Ovary (tissue), 7 donors: ENCODE measurements at regions not wholly inside any gene's neighbourhood (a gene's known extent, or its start where the extent isn't known, plus 50 kb on each side); places are given as distances from the start of the nearest gene placed in this dataset.
"Not testable (repeated sequence)": the region's sequence is repeated elsewhere in the genome, so short reads cannot be mapped to it uniquely, and the experiment has no call there.

ENCODE experiments used
- DNase-seq, 5 donors: peaks; one replicate each; pipeline ENCODE4 v3.0.0-alpha.2; 2019 to 2020
- H3K27ac ChIP-seq, 2 donors: fragments of 200-600 bp; one replicate each; pipeline versions ENCODE4 v1.5.1 to v1.8.0; 2019 to 2022
- H3K27me3 ChIP-seq: fragments of 200-600 bp; one replicate; pipeline ENCODE4 v1.8.0; 2022
- H3K36me3 ChIP-seq: fragments of 200-600 bp; sonication (generic); one replicate; pipeline ENCODE4 v1.5.1; 2019
- H3K4me1 ChIP-seq: one replicate; pipeline ENCODE4 v1.8.1; 2013; ENCODE audit warnings: mild to moderate bottlenecking, moderate library complexity; ENCODE audit not compliant: insufficient read depth
- H3K4me3 ChIP-seq: fragments of 200-600 bp; sonication (generic); one replicate; pipeline ENCODE4 v1.5.1; 2017
- H3K9me3 ChIP-seq, 2 donors: fragments of 200-600 bp in 1 of 2; sonication (generic) in 1 of 2; one replicate each; pipeline versions ENCODE4 v1.5.1 to v1.8.1; 2013 to 2019; ENCODE audit warnings: mild to moderate bottlenecking in 1 of 2, moderate library complexity in 1 of 2
- CTCF ChIP-seq, 3 donors: fragments of 450-650 bp in 2 of 3; fragments of 200-600 bp in 1 of 3; IDR thresholded peaks; one replicate each; pipeline versions ENCODE4 v1.5.1 to v1.8.0; 2016 to 2022; ENCODE audit warnings: antibody characterized with exemption in 3 of 3, mild to moderate bottlenecking in 1 of 3
- EP300 ChIP-seq: sonication (generic); formaldehyde crosslinking; IDR thresholded peaks from one replicate; pipeline ENCODE4 v1.6.1; 2017; ENCODE audit warnings: antibody characterized with exemption
- POLR2A ChIP-seq: fragments of 450-650 bp; IDR thresholded peaks from one replicate; pipeline ENCODE4 v1.6.1; 2017; ENCODE audit warnings: antibody characterized with exemption, mild to moderate bottlenecking, moderate library complexity
- WGBS, 3 donors: extraction: QIAGEN DNeasy Blood & Tissue Kit in 1 of 3; methylation state at CpG; one replicate each; pipeline versions ENCODE4 v1.1.5 to v1.1.7; 2013 to 2017; 5-methylcytosine and 5-hydroxymethylcytosine counted together
- intact Hi-C, 4 donors: fragments of 100-400 bp; cut with DNase I; formaldehyde crosslinking; loops; one replicate each; pipeline versions ENCODE4 v1.11.0 to v1.15.1; 2022 to 2023
- donor health status: DM: no; HTN: no; CAD: no; lungs with moderate emphysema.
- donor health status: DM: no; HTN: no; CAD: no.
- donor health status: Bipolar disorder and iron deficiency.
- donor health status: DM: no; HTN: no; CAD: no.
- donor health status: DM: yes; HTN: yes; CAD: no.

GRCh38 chr16:29193634-29194033, 208.8 kb downstream of the LAT start:
- H3K4me1 ChIP-seq, H3K4me3 ChIP-seq, H3K36me3 ChIP-seq, H3K9me3 ChIP-seq, intact Hi-C loops, H3K27me3 ChIP-seq: not testable (repeated sequence)
- H3K27ac ChIP-seq, result peak overlapping the region in 1 of 2 donors; percentile 70
- DNase-seq, result peak in 2 of 5 donors; percentile 24 to 28
- 79 to 85% (median 79%) methylated on average over 13 of the region's 13 CpGs for WGBS, 3 donors

DNA sequence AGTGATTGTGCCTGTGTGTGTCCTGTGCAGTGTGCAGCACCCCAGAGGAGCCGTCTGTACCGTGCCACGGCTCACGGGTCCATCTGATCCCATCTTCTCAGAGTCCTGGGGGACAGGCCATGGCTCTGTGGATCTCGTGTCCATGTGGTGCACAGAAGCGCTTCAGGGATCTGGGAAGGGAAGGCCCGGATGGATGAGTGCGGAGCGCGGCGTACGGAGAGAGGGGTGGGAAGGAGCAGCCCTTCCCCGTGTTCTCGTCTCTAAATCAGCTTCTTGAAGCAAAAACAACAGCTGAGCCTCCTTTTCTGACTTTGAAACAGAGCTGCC, 208.4 kb downstream of the LAT start:
- H3K4me1 ChIP-seq, H3K4me3 ChIP-seq, intact Hi-C loops, H3K9me3 ChIP-seq, H3K36me3 ChIP-seq, H3K27me3 ChIP-seq: not testable (repeated sequence)
- DNase-seq, result peak in 1 of 5 donors; percentile 19
- WGBS, 3 donors, result 89 to 94% (median 89%) methylated on average over 14 of the region's 14 CpGs
- H3K27ac ChIP-seq, result peak overlapping the region in 1 of 2 donors; percentile 70

GRCh38 chr16:29192329-29193247, 207.7 kb downstream of the LAT start:
- Histone ChIP-seq H3K4me1 (peaks cover 4% of the 10 kb centered on the region), H3K27ac (peak overlapping the region; percentile 51 to 70), H3K36me3 (no peaks in the 10 kb centered on the region), H3K4me3 (no peak overlapping the region), H3K27me3 (no peaks in the 10 kb centered on the region), H3K9me3 (no peaks in the 10 kb centered on the region)
- intact Hi-C loops, result no loop called here
- peak in 3 of 5 donors; percentile 34 to 47 (median 47) for DNase-seq
- WGBS, 3 donors, result 87% methylated on average over 17 of the region's 17 CpGs
- TF ChIP-seq POLR2A (no peak), CTCF (IDR thresholded peaks at IDR 0.05) (no peak), EP300 (no peak)

- H3K9me3 ChIP-seq, H3K4me3 ChIP-seq, H3K36me3 ChIP-seq, H3K4me1 ChIP-seq, H3K27me3 ChIP-seq, intact Hi-C loops: not testable (repeated sequence)
- peak overlapping the region in 1 of 2 donors; percentile 63 for H3K27ac ChIP-seq
- WGBS, 3 donors, result 73 to 91% (median 77%) methylated on average over 6 to 12 of the region's 12 CpGs
- peak in 2 of 5 donors; percentile 20 to 28 for DNase-seq
Observed at GRCh38 chr16:29191636-29192180, 206.9 kb downstream of the LAT start.

- H3K36me3 ChIP-seq, H3K27me3 ChIP-seq, H3K4me3 ChIP-seq, H3K9me3 ChIP-seq, intact Hi-C loops, H3K27ac ChIP-seq: not testable (repeated sequence)
- WGBS, 3 donors, result 83 to 92% (median 86%) methylated on average over 10 to 19 of the region's 19 CpGs
- peaks cover 14% of the 10 kb centered on the region for H3K4me1 ChIP-seq
- peak in 3 of 5 donors; percentile 24 to 36 (median 32) for DNase-seq
Observed at GRCh38 chr16:29190553-29191431, 205.9 kb downstream of the LAT start.

DNA sequence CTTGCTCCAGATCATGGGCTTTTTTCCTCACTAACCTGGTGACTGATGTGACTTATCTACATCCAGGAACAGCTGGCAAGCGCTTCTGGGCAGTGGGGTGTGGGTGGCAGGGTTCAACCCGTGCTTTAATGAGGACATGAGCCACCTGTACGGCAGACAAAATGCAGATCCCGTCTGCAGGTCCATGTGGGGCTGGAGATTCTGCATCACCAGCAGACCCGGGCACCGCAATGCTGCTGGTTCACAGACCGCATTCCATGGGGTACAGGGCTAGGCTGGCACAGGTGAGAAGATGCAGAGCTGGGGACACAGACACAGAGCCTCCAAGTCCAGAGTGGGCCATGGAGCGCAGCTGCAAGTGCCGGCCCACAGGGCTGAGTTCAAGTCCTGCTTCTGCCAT, 204.0 kb downstream of the LAT start:
- peak in 3 of 5 donors; percentile 15 to 22 (median 19) for DNase-seq
- H3K4me1 ChIP-seq, result peaks cover 19% of the 10 kb centered on the region
- H3K4me3 ChIP-seq, H3K27me3 ChIP-seq, intact Hi-C loops, H3K27ac ChIP-seq, H3K36me3 ChIP-seq, H3K9me3 ChIP-seq: not testable (repeated sequence)
- WGBS, 3 donors, result 81 to 85% (median 82%) methylated on average over 9 of the region's 9 CpGs

DNA sequence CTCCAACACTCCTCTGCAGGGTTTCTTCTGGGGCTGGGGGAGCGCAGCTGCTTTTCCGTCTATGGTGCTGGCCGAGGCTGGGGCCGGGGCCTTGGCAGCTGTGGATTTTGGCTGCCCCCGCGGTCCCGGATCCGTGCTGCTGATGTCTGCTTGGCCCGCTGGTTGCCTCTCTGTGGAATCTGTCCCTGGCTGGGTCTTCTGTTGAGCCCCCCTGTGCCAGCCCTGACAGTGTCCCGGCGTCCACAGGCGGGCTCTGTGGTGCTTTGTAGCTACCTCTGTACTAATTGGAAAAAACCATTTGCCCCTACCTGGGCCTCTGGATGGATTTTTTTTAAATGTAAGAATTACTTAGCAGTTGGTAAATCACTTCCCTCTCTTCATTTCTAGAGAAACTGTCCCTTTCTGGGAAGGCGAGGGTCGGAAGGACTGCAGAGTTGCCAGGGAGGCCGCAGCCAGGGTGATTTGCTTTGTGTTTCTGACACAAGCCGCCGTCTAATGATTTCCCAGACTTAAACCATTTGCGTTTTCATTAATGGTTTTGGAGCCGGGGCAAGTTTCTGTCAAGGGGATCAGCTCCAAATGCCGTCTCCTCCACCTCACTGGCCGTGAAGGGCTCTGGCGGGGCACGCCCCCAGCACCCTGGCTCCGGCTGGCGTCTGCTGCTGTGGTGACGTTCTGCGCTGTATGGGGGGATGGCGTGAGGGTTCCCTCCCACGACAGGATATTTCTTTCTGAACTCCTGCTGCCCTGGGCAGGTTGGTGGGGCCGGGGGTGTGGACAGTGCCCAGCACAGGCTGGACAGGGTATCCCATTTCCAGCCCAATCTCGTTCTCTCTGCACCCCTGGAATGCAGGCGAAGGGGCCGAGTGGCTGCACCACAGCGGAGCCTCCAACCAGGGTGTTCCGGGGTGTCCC, 201.7 kb downstream of the LAT start:
- H3K9me3 ChIP-seq, H3K36me3 ChIP-seq, H3K4me3 ChIP-seq, intact Hi-C loops, H3K27me3 ChIP-seq: not testable (repeated sequence)
- 38 to 51% (median 45%) methylated on average over 35 of the region's 35 CpGs for WGBS, 3 donors
- DNase-seq, result peak in 4 of 5 donors; percentile 64 to 79 (median 76)
- peaks cover 20% of the 10 kb centered on the region for H3K4me1 ChIP-seq
- peak overlapping the region; percentile 54 to 96 for H3K27ac ChIP-seq

DNA sequence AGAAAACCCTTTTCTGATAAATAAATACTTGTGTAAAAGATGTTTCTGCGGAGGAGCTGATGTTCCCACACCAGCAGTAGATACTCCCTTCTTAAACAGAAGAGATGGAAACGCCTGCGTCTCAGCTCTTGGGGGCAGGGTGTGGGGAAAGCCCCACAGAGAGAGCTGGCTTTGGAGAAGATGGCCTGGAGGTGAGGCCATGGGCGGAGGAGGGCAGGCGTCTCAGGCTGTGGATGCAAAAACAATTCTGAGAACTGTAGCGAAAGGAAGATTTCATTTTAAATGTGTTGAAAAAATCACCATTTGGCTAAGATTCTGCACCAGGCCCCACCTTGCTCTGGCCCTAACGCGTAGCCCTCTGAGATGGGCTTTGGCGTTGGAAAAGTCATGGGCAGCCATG, 201.0 kb downstream of the LAT start:
- H3K4me1 ChIP-seq, result peaks cover 20% of the 10 kb centered on the region
- peak in 2 of 5 donors; percentile 32 to 46 for DNase-seq
- WGBS, 3 donors, result 24 to 33% (median 31%) methylated on average over 9 of the region's 9 CpGs
- peak overlapping the region; percentile 54 to 96 for H3K27ac ChIP-seq
- H3K4me3 ChIP-seq, H3K27me3 ChIP-seq, H3K9me3 ChIP-seq, H3K36me3 ChIP-seq, intact Hi-C loops: not testable (repeated sequence)

GRCh38 chr16:29184738-29185438, 200.0 kb downstream of the LAT start:
- H3K9me3 ChIP-seq, H3K27me3 ChIP-seq, H3K4me3 ChIP-seq, intact Hi-C loops, H3K36me3 ChIP-seq: not testable (repeated sequence)
- DNase-seq, result peak; percentile 87 to 88 (median 88)
- WGBS, 3 donors, result 17 to 30% (median 23%) methylated on average over 38 to 41 of the region's 41 CpGs
- Histone ChIP-seq H3K4me1 (peaks cover 22% of the 10 kb centered on the region), H3K27ac (peak overlapping the region; percentile 72 to 96)
